ENCODE measurements at regions not wholly inside any gene's neighbourhood (a gene's known extent, or its start where the extent isn't known, plus 50 kb on each side); places are given as distances from the start of the nearest gene placed in this dataset.

DNA sequence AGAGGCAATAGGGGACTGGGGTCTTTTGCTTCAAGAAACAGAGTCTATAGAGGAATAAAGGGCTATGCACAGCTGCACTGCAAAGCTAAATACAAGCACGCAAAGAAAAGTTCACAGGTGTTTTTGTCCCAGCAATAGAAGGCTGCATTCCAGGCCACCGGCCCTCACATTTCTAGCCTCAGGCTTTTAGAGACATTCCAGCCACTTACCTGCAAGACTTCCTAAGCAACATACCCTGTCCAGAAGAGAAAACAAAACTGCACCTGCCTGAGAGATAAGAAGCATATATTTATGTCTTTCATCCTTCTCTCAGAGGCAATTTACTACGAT lies 220.5 kb downstream of the OPA1 start:
- CTCF ChIA-PET: no interaction called here
- H3K9me3 Mint-ChIP-seq: no peaks in the 10 kb centered on the region
- no peak for DNase-seq
- Histone ChIP-seq H3K9me3 (ENCODE audit: low read length) (no peaks in the 10 kb centered on the region), H3K4me1 (ENCODE audit: insufficient read depth, low read length) (no peaks in the 10 kb centered on the region), H3K27ac (ENCODE audit: low read depth, low read length) (no peak overlapping the region), H3K27me3 (ENCODE audit: insufficient read depth, low read length, poor library complexity, severe bottlenecking) (no peaks in the 10 kb centered on the region), H3K4me3 (ENCODE audit: low read length) (no peak overlapping the region), H3K36me3 (ENCODE audit: insufficient read depth, low read length) (no peaks in the 10 kb centered on the region)
- H3K27ac Mint-ChIP-seq: no peak overlapping the region
- H3K4me3 Mint-ChIP-seq: no peak overlapping the region
- H3K4me1 Mint-ChIP-seq: no peaks in the 10 kb centered on the region
- POLR2A ChIA-PET: no interaction called here
- H3K36me3 Mint-ChIP-seq: no peaks in the 10 kb centered on the region
- peaks cover 5 to 8% of the 10 kb centered on the region in 2 donors for H3K27me3 Mint-ChIP-seq

DNA sequence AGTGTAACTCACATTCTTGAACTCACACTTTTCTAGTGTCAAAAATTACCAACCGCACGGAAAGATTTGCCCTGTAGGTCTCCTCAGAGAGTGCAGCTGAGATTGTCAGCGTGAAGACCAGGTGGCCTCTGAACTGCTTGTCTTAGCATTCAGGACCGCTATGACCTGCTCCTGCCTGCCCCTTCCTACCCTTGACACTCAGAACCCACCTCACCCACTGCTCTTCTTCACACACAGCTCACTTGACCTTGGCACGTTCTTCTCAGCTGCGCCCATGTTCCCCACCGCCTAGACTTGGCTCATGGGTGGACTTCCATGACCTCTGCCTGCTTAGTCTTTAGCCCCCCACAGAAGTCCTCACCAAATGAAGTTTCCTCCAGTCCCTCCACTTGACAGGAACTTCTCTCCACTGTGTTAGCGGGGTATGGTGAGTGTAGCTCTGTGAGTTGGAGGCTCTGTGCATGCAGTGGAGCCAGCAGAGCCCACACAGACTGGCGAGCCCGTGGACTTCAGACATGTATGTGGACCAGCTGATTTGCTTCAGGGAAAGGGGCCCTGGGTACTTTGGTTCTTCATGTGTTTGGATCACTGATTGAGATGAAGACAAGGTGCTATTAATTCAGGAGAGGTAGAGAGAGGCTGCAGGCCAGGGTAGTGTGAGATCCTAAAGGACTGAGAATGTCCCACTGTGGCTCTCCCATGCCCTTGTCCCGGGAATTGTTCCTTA lies 221.3 kb downstream of the OPA1 start:
- POLR2A ChIA-PET: no interaction called here

DNA sequence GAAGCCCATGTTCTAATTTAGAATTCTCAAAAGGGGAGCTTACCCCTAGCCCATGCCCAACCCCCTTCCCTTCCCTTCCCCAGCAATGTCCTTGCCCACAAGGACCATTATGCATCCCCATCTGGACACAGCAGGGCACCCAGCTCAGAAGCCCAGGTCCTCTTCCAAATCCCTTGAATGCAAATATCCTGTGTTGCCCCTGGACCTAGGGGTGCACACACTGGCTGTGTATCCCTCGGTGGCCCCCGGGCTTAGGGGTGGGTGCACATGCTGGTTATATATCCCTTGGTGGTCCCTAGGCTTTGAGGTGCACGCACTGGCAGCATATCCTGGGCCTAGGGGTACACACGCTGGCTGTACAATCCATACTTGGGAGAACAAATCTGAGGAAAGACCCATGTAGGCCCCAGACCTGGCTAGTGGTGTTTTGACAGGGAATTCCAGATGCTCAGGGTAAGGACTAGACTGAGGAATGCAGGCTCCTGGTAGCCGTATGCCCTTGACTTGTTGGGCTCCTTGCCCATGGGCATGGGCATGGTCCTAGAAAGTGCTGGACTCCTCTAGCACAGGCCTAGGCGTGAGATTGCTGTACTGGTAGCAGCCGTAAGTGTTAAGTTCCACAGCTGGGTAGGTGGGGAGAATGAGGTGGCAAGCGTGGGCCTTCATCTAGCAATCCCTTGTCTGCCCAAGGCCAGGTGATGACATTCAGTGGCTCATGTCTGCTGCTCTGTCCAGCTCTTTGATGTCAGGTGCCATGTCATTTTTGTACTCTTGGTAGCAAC lies 222.4 kb downstream of the OPA1 start:
- no peaks in the 10 kb centered on the region for H3K36me3 Mint-ChIP-seq
- no peaks in the 10 kb centered on the region for H3K4me1 Mint-ChIP-seq
- Histone ChIP-seq H3K27ac (ENCODE audit: low read depth, low read length) (no peak overlapping the region), H3K4me3 (ENCODE audit: low read length) (no peak overlapping the region), H3K4me1 (ENCODE audit: insufficient read depth, low read length) (no peaks in the 10 kb centered on the region), H3K27me3 (ENCODE audit: insufficient read depth, low read length, poor library complexity, severe bottlenecking) (no peaks in the 10 kb centered on the region), H3K9me3 (ENCODE audit: low read length) (no peaks in the 10 kb centered on the region), H3K36me3 (ENCODE audit: insufficient read depth, low read length) (no peaks in the 10 kb centered on the region)
- POLR2A ChIA-PET: no interaction called here
- no peak overlapping the region for H3K4me3 Mint-ChIP-seq
- DNase-seq: no peak
- no peaks in the 10 kb centered on the region for H3K9me3 Mint-ChIP-seq
- CTCF ChIA-PET: no interaction called here
- no peak overlapping the region for H3K27ac Mint-ChIP-seq
- H3K27me3 Mint-ChIP-seq: peaks cover 8% of the 10 kb centered on the region in 2 donors

More for the DNA sequence above, 221.3 kb downstream of the OPA1 start:
- H3K9me3 Mint-ChIP-seq: no peaks in the 10 kb centered on the region
- no peak overlapping the region for H3K27ac ChIP-seq (ENCODE audit: low read depth, low read length)
- no peaks in the 10 kb centered on the region for H3K36me3 Mint-ChIP-seq
- H3K36me3 ChIP-seq (ENCODE audit: insufficient read depth, low read length): no peaks in the 10 kb centered on the region
- H3K4me1 ChIP-seq (ENCODE audit: insufficient read depth, low read length): no peaks in the 10 kb centered on the region
- no peaks in the 10 kb centered on the region for H3K9me3 ChIP-seq (ENCODE audit: low read length)
- no peaks in the 10 kb centered on the region for H3K27me3 ChIP-seq (ENCODE audit: insufficient read depth, low read length, poor library complexity, severe bottlenecking)
- CTCF ChIA-PET: no interaction called here
- no peak overlapping the region for H3K27ac Mint-ChIP-seq
- H3K4me3 ChIP-seq (ENCODE audit: low read length): no peak overlapping the region
- H3K27me3 Mint-ChIP-seq: peaks cover 6 to 8% of the 10 kb centered on the region in 2 donors
- no peak for DNase-seq
- no peaks in the 10 kb centered on the region for H3K4me1 Mint-ChIP-seq
- no peak overlapping the region for H3K4me3 Mint-ChIP-seq

DNA sequence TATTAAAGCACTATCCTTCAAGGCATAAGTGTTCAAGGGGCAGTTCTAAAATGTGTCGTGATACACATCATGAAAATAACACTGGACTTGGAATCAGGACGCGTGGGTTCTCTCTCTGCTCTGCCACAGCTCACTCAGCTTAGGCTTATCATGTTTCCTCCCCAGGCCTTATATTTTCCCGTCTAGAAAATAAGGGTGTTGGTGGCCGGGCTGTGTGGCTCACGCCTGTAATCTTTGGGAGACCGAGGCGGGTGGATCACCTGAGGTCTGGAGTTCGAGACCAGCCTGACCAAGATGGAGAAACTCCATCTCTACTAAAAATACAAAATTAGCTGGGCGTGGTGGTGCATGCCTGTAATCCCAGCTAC lies 223.0 kb downstream of the OPA1 start:
- ChIA-PET POLR2A (no interaction called here), CTCF (no interaction called here)
- H3K4me3 Mint-ChIP-seq: no peak overlapping the region
- H3K27ac Mint-ChIP-seq: no peak overlapping the region
- Histone ChIP-seq H3K27me3 (ENCODE audit: insufficient read depth, low read length, poor library complexity, severe bottlenecking) (no peaks in the 10 kb centered on the region), H3K36me3 (ENCODE audit: insufficient read depth, low read length) (no peaks in the 10 kb centered on the region), H3K9me3 (ENCODE audit: low read length) (no peaks in the 10 kb centered on the region), H3K4me3 (ENCODE audit: low read length) (no peak overlapping the region), H3K4me1 (ENCODE audit: insufficient read depth, low read length) (no peaks in the 10 kb centered on the region), H3K27ac (ENCODE audit: low read depth, low read length) (no peak overlapping the region)
- H3K4me1 Mint-ChIP-seq: no peaks in the 10 kb centered on the region
- H3K9me3 Mint-ChIP-seq: no peaks in the 10 kb centered on the region
- H3K36me3 Mint-ChIP-seq: no peaks in the 10 kb centered on the region
- DNase-seq: no peak
- peaks cover 3 to 12% of the 10 kb centered on the region in 2 donors for H3K27me3 Mint-ChIP-seq

DNA sequence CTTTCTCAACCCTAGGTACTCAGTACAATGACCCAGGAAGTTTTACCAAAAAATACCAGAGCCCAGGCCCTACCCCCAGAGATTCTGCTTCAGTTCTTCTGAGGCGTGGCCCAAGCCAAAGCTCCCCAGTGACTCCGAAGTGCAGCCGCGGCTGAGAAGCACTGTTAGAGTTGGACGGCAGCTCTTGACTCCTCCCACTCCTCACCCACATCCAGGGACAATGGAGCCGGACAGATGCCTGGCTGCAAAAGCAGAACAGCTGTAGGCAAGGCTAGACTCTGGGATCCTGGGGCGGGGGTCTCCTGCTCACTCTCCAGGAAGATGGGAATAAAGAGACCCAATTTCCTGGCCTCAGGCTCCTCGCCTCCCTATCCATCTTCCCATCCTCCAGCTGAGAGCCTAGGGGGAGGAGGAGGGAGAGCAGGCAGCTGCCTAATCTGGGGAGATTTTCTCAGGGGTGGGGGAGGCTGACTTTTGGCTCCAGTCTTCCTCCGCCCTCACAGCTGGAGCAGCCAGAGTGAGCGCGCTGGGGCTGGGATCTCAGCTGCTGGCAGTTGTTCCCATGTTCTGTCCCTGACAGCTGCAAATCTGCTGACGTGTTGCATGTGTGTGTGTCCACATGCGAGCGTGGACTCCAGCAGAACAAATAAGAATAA lies 223.8 kb downstream of the OPA1 start:
- ChIA-PET POLR2A (no interaction called here), CTCF (no interaction called here)
- H3K27ac ChIP-seq (ENCODE audit: low read depth, low read length): no peak overlapping the region
- no peak overlapping the region for H3K4me3 ChIP-seq (ENCODE audit: low read length)
- H3K27me3 ChIP-seq (ENCODE audit: insufficient read depth, low read length, poor library complexity, severe bottlenecking): no peaks in the 10 kb centered on the region
- Mint-ChIP-seq H3K9me3 (no peaks in the 10 kb centered on the region), H3K4me1 (no peaks in the 10 kb centered on the region), H3K4me3 (no peak overlapping the region), H3K36me3 (no peaks in the 10 kb centered on the region), H3K27me3 (peaks cover 3 to 13% of the 10 kb centered on the region in 2 donors), H3K27ac (no peak overlapping the region)
- no peaks in the 10 kb centered on the region for H3K4me1 ChIP-seq (ENCODE audit: insufficient read depth, low read length)
- no peaks in the 10 kb centered on the region for H3K9me3 ChIP-seq (ENCODE audit: low read length)
- no peaks in the 10 kb centered on the region for H3K36me3 ChIP-seq (ENCODE audit: insufficient read depth, low read length)
- DNase-seq: no peak

DNA sequence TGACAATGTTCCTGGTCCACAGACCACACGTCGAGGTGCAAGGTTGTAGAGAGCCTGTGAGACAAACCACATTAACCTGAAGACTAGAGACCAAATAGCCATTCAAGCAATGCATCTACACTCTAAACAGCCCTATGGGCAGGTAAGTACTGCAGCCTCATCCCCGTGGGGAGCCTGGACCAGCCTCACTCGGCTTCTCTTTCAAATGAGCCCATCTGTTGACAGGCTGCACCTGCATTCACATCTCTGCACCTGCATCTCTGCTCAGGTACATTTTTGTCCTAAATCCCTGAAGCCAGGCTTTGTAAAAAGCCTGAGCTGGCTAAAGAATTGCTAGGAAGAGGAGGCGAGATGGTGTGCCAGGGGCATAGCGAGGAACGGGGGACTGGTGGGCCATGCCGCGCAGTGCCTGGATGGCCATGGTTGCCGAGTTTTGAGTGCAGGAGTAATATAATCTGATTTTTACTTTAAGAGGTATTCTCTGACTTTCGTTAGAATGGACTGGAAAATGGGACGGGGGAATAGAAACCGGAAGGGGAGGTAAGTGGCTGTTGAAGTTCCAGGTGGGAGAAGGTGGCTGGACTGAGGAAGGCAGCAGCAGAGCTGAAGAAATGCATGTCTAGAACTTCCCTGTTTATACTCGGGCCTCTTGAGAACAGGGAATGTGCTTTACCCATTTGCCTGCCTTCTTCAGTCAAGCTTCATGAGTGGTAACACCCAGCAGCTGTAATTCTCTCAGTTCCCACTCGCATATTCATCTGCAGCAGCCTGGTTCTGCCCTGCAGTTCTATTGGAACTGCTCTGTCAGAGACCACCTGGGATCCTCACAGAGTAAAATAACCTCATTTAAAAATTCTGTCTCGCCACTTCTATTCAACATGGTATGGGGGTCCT lies 226.4 kb downstream of the OPA1 start:
- CTCF ChIA-PET: no interaction called here

DNA sequence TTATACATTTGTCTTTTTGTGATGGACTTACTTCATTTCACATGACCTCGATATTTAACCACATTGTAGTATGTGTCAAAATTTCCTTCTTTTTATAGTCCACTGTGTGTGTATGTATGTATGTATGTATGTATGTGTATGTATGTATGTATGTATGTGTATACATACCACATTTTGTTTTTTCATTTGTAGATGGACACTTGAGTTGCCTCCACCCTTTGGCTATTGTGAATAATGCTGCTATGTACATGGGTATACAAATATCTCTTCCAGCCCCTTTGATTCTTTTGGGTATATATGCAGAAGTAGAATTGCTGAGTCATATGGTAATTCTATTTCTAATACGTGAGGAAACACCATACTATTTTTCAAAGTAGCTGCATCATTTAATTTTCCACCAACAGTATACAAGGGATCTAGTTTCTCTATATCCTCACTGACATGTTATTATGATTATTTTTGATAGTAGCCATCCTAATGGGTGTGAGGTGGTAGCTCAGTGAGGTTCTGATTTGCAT lies 228.2 kb downstream of the OPA1 start:
- H3K36me3 Mint-ChIP-seq: no peaks in the 10 kb centered on the region
- POLR2A ChIA-PET: no interaction called here

More for the DNA sequence above, 226.4 kb downstream of the OPA1 start:
- H3K27me3 ChIP-seq (ENCODE audit: insufficient read depth, low read length, poor library complexity, severe bottlenecking): no peaks in the 10 kb centered on the region
- POLR2A ChIA-PET: no interaction called here
- DNase-seq: no peak
- Mint-ChIP-seq H3K36me3 (no peaks in the 10 kb centered on the region), H3K27ac (no peak overlapping the region), H3K4me3 (no peak overlapping the region), H3K4me1 (no peaks in the 10 kb centered on the region), H3K9me3 (no peaks in the 10 kb centered on the region), H3K27me3 (peaks cover 1 to 13% of the 10 kb centered on the region in 2 donors)
- H3K4me3 ChIP-seq (ENCODE audit: low read length): no peak overlapping the region
- H3K27ac ChIP-seq (ENCODE audit: low read depth, low read length): no peak overlapping the region
- H3K4me1 ChIP-seq (ENCODE audit: insufficient read depth, low read length): no peaks in the 10 kb centered on the region
- no peaks in the 10 kb centered on the region for H3K9me3 ChIP-seq (ENCODE audit: low read length)
- no peaks in the 10 kb centered on the region for H3K36me3 ChIP-seq (ENCODE audit: insufficient read depth, low read length)

More for the DNA sequence above, 228.2 kb downstream of the OPA1 start:
- CTCF ChIA-PET: interaction anchor here (0.8 kb wide), 1 partner anchor 26 kb away, joined by 3 read pairs; no protein-coding TSS in a partner anchor
- no peaks in the 10 kb centered on the region for H3K36me3 ChIP-seq (ENCODE audit: insufficient read depth, low read length)
- Mint-ChIP-seq H3K4me3 (no peak overlapping the region), H3K27me3 (peaks cover 0 to 14% of the 10 kb centered on the region in 2 donors), H3K27ac (no peak overlapping the region), H3K9me3 (no peaks in the 10 kb centered on the region), H3K4me1 (no peaks in the 10 kb centered on the region)
- no peak overlapping the region for H3K4me3 ChIP-seq (ENCODE audit: low read length)
- H3K27ac ChIP-seq (ENCODE audit: low read depth, low read length): no peak overlapping the region
- no peaks in the 10 kb centered on the region for H3K9me3 ChIP-seq (ENCODE audit: low read length)
- no peaks in the 10 kb centered on the region for H3K27me3 ChIP-seq (ENCODE audit: insufficient read depth, low read length, poor library complexity, severe bottlenecking)
- no peaks in the 10 kb centered on the region for H3K4me1 ChIP-seq (ENCODE audit: insufficient read depth, low read length)
- no peak for DNase-seq

Data from CD8-positive, alpha-beta memory T cell (primary cell).